Parathyroid adenoma (tissue), 2 donors: ENCODE measurements at regions not wholly inside any gene's neighbourhood (a gene's known extent, or its start where the extent isn't known, plus 50 kb on each side); places are given as distances from the start of the nearest gene placed in this dataset.

Source experiments
- H2AFZ ChIP-seq: fragments of 300-600 bp; sonication (generic); one replicate; pipeline ENCODE4 v1.7.0; 2017; ENCODE audit warnings: antibody characterized with exemption, mild to moderate bottlenecking
- H3K27ac ChIP-seq: fragments of 300-600 bp; sonication (generic); one replicate; pipeline ENCODE4 v1.7.0; 2017
- H3K27me3 ChIP-seq: fragments of 300-600 bp; sonication (generic); one replicate; pipeline ENCODE4 v1.7.0; 2017; ENCODE audit warnings: low read length; ENCODE audit not compliant: control insufficient read depth, insufficient read depth
- H3K36me3 ChIP-seq: fragments of 300-600 bp; sonication (generic); one replicate; pipeline ENCODE4 v1.7.0; 2017; ENCODE audit warnings: low read length; ENCODE audit not compliant: control insufficient read depth, insufficient read depth
- H3K4me1 ChIP-seq: fragments of 300-600 bp; sonication (generic); one replicate; pipeline ENCODE4 v1.7.0; 2017; ENCODE audit warnings: control low read depth
- H3K4me2 ChIP-seq: fragments of 300-600 bp; sonication (generic); one replicate; pipeline ENCODE4 v1.7.0; 2017; ENCODE audit warnings: low read length
- H3K4me3 ChIP-seq: fragments of 300-600 bp; sonication (generic); one replicate; pipeline ENCODE4 v1.7.0; 2017; ENCODE audit warnings: low read depth, low read length
- H3K79me2 ChIP-seq: fragments of 300-600 bp; sonication (generic); one replicate; pipeline ENCODE4 v1.7.0; 2017; ENCODE audit warnings: control low read depth
- H3K9ac ChIP-seq: fragments of 300-600 bp; sonication (generic); one replicate; pipeline ENCODE4 v1.7.0; 2017; ENCODE audit warnings: mild to moderate bottlenecking
- H3K9me3 ChIP-seq: fragments of 300-600 bp; sonication (generic); one replicate; pipeline ENCODE4 v1.7.0; 2017; ENCODE audit warnings: low read length; ENCODE audit not compliant: control insufficient read depth
- CTCF ChIP-seq: fragments of 300-600 bp; sonication (generic); IDR thresholded peaks from one replicate; pipeline ENCODE4 v1.7.0; 2017; ENCODE audit warnings: antibody characterized with exemption, mild to moderate bottlenecking
- donor health status: primary hyperparathyroidism.

GRCh38 chr7:136064081-136064480 lies 86.9 kb upstream of the MTPN start:
- Histone ChIP-seq H3K27ac (no peak overlapping the region), H2AFZ (no peak overlapping the region), H3K9me3 (no peaks in the 10 kb centered on the region), H3K4me1 (no peaks in the 10 kb centered on the region), H3K79me2 (no peaks in the 10 kb centered on the region), H3K4me2 (no peak overlapping the region), H3K9ac (no peak overlapping the region), H3K4me3 (no peak overlapping the region), H3K27me3 (no peaks in the 10 kb centered on the region), H3K36me3 (no peaks in the 10 kb centered on the region)
- no peak for TF ChIP-seq CTCF

- TF ChIP-seq CTCF, result no peak
Observed at GRCh38 chr7:136063326-136063666, 86.1 kb upstream of the MTPN start.

GRCh38 chr7:136062625-136063325 lies 85.6 kb upstream of the MTPN start:
- Histone ChIP-seq H3K79me2 (no peaks in the 10 kb centered on the region), H3K27ac (no peak overlapping the region), H3K4me3 (no peak overlapping the region), H3K36me3 (no peaks in the 10 kb centered on the region), H3K4me2 (no peak overlapping the region), H3K9me3 (no peaks in the 10 kb centered on the region), H2AFZ (no peak overlapping the region), H3K4me1 (peaks cover 2% of the 10 kb centered on the region), H3K27me3 (no peaks in the 10 kb centered on the region), H3K9ac (no peak overlapping the region)
- TF ChIP-seq CTCF, result no peak

More at GRCh38 chr7:136063326-136063666, 86.1 kb upstream of the MTPN start:
- no peak overlapping the region for H2AFZ ChIP-seq
- no peaks in the 10 kb centered on the region for H3K36me3 ChIP-seq
- H3K4me2 ChIP-seq, result no peak overlapping the region
- no peak overlapping the region for H3K27ac ChIP-seq
- H3K27me3 ChIP-seq, result no peaks in the 10 kb centered on the region
- H3K9me3 ChIP-seq, result no peaks in the 10 kb centered on the region
- H3K79me2 ChIP-seq, result no peaks in the 10 kb centered on the region
- peaks cover 2% of the 10 kb centered on the region for H3K4me1 ChIP-seq
- no peak overlapping the region for H3K9ac ChIP-seq
- H3K4me3 ChIP-seq, result no peak overlapping the region

GRCh38 chr7:136061433-136061832 lies 84.3 kb upstream of the MTPN start:
- Histone ChIP-seq H3K4me2 (no peak overlapping the region), H3K4me3 (no peak overlapping the region), H3K9me3 (no peaks in the 10 kb centered on the region), H2AFZ (no peak overlapping the region), H3K27ac (no peak overlapping the region), H3K79me2 (no peaks in the 10 kb centered on the region), H3K36me3 (no peaks in the 10 kb centered on the region), H3K9ac (no peak overlapping the region), H3K27me3 (no peaks in the 10 kb centered on the region), H3K4me1 (peaks cover 2% of the 10 kb centered on the region)
- no peak for TF ChIP-seq CTCF

GRCh38 chr7:136058546-136058945 lies 81.4 kb upstream of the MTPN start:
- Histone ChIP-seq H3K79me2 (no peaks in the 10 kb centered on the region), H3K9me3 (no peaks in the 10 kb centered on the region), H3K36me3 (no peaks in the 10 kb centered on the region), H3K27me3 (no peaks in the 10 kb centered on the region), H3K9ac (no peak overlapping the region), H3K4me1 (peaks cover 2% of the 10 kb centered on the region), H3K4me2 (no peak overlapping the region), H3K4me3 (no peak overlapping the region), H2AFZ (peak overlapping the region; percentile 43), H3K27ac (no peak overlapping the region)
- TF ChIP-seq CTCF, result no peak
